Ovary (tissue), 3 donors: ENCODE measurements at regions not wholly inside any gene's neighbourhood (a gene's known extent, or its start where the extent isn't known, plus 50 kb on each side); places are given as distances from the start of the nearest gene placed in this dataset.

Source experiments
- EP300 ChIP-seq: sonication (generic); formaldehyde crosslinking; IDR thresholded peaks from one replicate; pipeline ENCODE4 v1.6.1; 2017; ENCODE audit warnings: antibody characterized with exemption
- POLR2A ChIP-seq: fragments of 450-650 bp; IDR thresholded peaks from one replicate; pipeline ENCODE4 v1.6.1; 2017; ENCODE audit warnings: antibody characterized with exemption, mild to moderate bottlenecking, moderate library complexity
- TF ChIP-seq, protein P1 (sequence below), 3 donors: fragments of 450-650 bp in 2 of 3; fragments of 200-600 bp in 1 of 3; IDR thresholded peaks; one replicate each; pipeline versions ENCODE4 v1.5.1 to v1.8.0; 2016 to 2022; ENCODE audit warnings: antibody characterized with exemption in 3 of 3, mild to moderate bottlenecking in 1 of 3
- donor health status: DM: no; HTN: no; CAD: no.

DNA sequence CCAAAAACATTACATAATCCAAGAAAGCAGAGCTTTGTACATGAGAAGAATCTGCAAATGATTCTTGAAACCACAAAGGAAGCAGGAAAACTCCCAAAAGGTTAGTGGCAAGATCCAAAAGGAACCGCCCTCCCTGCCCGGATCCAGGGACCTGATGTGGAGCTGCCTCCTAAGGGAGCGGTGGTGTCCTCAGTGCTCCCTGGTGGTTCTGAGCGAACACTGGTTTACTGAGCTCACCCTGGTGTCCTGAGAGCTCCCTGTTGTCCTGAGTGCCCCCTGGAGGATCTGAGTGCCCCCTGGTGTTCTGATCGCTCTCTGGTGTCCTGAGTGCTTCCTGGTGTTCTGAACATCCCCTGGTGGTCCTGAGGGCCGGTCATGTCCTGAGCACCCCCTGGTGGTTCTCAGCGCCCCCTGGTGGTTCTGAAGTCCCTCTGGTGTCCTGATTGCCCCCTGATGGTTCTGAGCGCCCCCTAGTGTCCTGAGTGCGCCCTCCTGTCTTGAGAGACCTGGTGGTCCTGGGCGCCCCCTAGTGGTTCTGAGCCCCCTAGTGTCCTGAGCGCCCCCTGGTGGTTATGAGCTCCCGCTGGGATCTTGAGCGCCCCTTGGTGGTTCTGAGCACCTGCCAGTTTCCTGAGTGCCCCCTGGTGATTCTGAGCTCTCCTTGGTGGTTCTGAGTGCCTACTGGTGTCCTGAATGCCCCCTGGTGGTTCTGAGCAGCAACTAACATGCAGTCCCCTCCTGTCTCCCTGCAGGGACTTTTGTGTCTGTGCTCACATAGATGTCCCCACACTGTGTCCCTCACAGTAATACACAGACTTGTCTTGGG lies 891.1 kb downstream of the TMEM121 start:
- TF ChIP-seq POLR2A (no peak), EP300 (no peak)
- TF ChIP-seq, protein P1, sequence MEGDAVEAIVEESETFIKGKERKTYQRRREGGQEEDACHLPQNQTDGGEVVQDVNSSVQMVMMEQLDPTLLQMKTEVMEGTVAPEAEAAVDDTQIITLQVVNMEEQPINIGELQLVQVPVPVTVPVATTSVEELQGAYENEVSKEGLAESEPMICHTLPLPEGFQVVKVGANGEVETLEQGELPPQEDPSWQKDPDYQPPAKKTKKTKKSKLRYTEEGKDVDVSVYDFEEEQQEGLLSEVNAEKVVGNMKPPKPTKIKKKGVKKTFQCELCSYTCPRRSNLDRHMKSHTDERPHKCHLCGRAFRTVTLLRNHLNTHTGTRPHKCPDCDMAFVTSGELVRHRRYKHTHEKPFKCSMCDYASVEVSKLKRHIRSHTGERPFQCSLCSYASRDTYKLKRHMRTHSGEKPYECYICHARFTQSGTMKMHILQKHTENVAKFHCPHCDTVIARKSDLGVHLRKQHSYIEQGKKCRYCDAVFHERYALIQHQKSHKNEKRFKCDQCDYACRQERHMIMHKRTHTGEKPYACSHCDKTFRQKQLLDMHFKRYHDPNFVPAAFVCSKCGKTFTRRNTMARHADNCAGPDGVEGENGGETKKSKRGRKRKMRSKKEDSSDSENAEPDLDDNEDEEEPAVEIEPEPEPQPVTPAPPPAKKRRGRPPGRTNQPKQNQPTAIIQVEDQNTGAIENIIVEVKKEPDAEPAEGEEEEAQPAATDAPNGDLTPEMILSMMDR (IDR thresholded peaks at IDR 0.05), result no peak
